Activated naive CD4-positive, alpha-beta T cell treated with Interleukin-2 at 50 U/mL for 16 hours (primary cell): ENCODE measurements at regions not wholly inside any gene's neighbourhood (a gene's known extent, or its start where the extent isn't known, plus 50 kb on each side); places are given as distances from the start of the nearest gene placed in this dataset.

Experiments used
- DNase-seq: peaks from one replicate; pipeline ENCODE4 v3.0.0-alpha.2; 2020

DNA sequence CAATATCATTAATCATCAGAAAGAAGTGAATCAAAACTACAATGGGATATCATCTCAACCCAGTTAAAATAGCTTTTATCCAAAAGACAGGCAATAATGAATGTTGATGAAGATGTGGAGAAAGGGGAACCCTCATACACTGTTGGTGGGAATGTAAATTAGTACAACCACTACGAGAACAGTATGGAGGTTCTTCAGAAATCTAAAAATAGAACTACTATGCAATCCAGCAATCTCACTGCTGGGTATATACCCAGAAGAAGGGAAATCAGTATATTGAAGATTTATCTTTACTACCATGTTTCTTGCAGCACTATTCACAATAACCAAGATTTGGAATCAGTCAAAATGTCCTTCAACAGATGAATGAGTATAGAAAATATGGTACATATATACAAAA lies 189.8 kb downstream of the HHIPL2 start:
- DNase-seq = no peak

DNA sequence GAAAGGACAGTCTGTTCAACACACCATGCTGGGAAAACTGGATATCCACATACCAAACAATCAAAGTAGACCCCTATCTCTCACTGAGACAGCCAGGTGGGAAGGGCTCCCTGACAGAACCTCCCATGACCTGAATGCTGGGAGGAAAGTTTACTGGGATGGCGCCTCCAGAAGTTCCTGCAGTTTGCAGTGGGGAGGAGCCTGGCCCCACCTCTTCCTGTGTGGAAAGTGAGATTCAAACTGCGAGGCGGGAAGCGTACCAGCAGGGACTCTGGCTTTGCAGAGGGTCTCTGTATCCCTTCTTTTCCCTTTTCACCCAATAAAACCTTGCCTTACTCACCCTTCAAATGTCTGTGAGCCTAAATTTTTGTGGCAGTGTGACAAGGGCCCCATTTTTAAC lies 190.7 kb downstream of the HHIPL2 start:
- DNase-seq = no peak

DNA sequence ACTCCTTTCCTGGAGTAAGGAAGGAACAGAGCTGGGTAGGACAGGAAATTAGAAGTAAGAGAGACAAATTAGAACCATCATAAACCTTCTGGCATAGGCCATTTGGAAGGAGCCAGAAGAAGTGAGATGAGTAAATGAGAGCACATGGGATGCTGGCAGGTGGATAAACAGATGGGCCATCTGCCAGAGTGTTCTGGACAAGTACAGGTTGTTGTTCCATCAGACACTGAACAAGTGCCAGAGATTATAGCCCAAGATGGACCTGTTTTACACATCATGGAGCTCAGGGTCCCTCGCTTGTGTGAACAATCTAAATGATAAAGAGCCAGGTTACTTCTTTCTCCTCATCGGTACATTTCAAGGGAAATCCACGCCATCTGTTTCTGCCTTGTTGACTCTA lies 200.3 kb downstream of the HHIPL2 start:
- no peak for DNase-seq

DNA sequence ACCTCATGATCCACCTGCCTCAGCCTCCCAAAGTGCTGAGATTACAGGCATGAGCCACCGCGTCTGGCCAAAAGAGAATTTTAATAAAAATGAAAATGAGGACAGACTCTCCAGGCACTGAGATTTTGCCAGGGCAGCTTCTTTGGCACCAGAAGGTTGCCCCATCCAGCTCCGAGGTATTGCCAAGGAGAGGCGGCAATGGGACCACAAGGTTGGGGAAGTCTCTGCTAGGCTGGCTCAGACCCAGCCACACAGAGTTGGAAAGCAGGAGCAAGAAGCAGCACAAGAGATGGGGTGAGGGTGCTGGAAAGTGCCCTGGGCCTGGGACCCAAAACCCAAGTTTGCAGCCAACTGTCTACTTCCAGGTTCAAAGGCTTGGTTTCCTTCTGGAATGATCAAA lies 200.9 kb downstream of the HHIPL2 start:
- no peak for DNase-seq

DNA sequence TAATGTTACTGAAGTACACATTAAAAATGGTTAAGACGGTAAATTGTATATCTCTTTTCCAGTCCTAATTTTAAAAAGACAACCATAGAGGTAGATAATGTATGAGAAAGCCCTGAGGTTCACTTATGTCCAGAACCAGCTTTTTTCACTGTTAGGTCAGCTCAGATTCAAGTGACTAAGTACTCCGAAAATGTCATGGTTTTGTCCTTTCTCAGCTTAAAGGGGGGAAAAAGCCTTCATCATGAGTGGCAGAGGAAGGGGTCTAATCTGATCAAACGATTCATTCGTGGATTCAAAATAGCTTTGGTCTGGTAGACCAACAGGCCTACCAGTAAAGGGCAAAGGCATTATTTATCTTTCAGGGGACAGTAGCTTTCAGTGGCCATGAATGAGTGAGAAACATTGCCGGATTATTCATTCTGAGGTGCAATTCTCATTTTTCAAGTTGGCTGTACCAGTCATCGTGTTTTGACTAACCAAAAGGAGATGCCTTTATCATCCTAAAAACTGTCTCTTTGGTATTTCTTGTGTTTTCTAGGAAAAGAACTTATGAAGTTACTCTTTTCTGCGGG lies 208.4 kb downstream of the HHIPL2 start:
- no peak for DNase-seq

DNA sequence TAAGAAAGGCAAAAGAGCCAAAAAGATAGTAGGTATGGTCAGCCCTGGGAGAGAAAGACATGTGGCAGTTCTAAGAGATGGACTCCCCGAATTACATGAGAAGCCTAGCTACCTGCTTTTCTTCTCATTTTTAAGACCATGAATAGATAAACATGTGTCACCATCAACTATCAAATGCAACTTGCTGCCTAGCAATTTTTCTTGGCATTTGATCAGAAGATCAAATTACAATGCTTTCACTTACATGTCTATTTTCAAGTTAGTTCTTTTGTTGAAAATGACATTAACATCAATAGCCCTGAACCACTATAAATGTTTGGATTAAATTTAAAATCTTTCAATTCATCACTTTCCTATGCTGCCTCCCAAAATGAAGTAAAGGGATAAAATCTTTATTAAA lies 212.3 kb downstream of the HHIPL2 start:
- no peak for DNase-seq

DNA sequence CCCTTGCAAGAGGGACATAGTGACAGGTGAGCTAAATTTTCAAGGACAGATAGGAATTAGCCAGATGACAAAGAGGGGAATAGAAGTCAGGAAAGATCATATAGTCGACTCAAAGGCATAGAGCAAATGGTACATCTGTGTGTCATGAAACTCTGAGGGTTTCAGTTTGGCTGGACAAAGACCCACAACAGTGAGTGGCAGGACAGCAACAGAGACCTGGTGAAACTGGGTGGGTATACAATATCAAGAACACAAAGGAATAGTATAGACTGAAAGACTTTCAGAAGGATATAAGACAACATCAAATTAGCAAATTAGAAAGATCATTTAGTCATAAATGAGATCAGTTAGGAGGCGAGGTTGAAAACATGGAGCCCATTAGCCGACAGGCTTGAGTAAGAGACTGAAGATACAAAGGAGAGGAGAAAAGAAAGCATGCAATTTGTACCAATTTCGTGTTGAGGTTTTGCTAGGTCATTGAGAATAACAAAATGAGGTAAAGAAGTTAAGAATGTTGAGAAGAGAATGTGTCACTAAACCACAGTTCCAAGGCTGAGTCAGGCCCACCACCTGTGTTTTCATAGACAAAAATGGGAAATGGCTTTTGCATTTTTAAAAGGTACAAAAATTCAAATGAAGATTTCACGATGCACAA lies 213.8 kb downstream of the HHIPL2 start:
- no peak for DNase-seq

DNA sequence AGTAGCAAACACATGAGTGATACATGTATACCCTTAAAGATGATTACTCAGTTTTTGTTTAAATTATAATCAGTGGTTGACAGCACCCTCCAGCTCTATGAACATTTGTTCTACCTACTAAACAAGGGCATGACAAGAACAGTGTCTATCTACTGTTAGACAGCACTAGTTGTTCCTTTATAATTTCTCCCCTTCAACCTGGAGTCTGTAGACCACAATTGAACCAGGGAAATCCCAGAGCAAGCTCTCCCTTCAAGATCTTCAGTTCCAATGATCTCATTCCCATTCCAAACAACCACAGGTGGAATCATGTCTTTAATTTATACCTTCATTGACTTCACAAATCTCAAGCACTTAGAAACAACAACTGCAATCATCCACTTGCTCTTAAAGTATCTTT lies 216.1 kb downstream of the HHIPL2 start:
- no peak for DNase-seq

DNA sequence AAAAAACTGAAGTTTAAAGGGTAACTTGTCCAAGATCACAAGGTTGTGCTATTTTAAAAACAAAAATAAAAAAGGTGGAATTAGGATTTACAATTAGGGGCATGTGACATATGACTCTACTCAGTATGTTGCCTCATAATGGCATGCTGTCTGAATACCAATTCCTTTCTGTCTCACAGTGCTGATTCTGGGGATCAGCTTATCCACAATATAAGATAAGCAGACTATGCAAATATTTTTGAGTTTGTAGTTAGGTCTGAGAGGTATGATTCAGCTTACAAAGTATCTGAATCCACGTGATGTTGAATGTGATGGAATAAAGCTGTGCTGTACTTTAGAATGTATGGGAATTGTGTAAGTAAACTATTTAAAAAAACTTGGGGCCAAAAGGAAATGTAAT lies 216.6 kb downstream of the HHIPL2 start:
- no peak for DNase-seq

DNA sequence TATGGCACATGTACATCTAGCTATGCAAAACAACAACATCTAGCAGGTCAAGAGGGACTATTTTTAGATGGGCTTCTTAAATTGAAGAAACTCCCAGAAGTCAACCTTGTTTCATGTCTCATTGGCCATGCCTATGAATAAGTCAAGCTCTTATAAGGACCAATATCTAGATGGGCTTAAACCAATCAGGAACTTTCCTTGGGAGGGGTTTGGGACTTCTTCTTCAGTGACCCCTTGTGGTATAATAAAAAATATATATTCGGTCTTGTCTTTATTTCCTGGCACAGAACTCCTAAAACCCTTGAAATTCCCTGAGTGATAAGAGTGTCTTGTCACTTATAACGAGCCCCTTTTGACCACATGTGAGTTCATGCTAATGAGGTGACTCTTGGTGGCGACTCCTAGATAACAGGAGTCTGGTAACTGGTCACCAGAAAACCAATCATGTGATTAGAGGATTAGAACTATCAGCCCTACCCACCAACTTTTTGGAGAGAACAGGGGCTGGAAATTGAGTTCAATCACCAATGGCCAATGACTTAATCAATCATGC lies 218.3 kb downstream of the HHIPL2 start:
- no peak for DNase-seq

DNA sequence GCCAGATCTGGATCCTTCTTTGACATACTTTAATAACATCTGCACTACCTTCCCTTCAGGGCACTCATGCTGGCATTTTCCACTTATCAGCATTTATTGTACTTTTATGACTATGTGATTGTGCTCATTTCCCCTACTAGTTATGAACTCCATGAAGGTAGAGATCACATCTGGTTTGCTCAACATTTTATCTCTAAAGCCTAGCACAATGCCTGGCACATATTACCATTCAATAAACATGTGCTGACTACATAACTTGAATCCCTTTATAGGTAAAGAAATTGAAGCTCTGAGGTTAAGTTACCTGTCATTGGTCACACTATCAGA lies 221.2 kb downstream of the HHIPL2 start:
- no peak for DNase-seq

DNA sequence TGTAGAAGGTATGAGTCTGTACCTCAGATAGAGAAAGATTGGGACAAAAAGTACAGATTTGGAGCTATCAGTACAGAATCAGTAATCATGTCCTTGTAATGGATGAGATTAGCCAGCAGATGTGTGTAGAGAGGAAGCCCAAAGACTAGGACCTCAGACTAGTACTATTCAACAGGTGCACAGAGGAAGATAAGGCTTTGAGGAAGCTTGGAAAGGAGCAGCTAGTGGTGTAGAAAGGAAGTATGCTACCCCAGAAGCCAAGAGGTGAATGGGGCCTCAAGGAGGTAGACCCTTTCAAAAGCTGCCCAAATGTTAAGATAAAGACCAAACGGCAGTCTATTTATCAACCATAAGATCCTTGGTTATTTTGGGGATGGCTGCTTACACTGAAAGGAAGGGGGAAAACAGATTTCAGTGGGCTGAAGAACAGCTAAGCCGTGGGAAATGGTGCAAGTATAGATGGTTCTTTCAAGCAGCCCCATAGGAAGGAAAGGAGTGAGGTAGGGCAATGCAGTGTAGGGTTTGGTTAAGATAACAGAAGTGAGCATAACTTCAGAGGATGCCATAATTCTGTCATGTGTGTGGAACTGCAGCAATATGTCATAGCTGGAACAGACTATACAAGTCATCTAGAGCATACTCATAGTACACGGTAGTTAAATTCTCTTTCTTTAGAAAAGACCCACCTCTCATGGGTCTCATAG lies 221.7 kb downstream of the HHIPL2 start:
- DNase-seq = no peak

DNA sequence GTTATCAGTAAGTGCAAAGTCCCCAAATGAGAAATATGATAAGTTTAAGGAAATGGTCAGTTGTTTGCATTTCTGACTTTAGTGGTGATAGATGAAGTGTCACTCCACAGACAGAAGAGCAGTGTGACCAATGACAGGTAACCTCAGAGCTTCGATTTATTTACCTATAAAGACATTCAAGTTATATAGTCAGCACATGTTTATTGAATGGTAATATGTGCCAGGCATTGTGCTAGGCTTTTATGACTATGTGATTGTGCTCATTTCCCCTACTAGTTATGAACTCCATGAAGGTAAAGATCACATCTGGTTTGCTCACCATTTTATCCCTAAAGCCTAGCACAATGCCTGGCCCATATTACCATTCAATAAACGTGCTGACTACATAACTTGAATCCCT lies 222.4 kb downstream of the HHIPL2 start:
- DNase-seq = no peak

DNA sequence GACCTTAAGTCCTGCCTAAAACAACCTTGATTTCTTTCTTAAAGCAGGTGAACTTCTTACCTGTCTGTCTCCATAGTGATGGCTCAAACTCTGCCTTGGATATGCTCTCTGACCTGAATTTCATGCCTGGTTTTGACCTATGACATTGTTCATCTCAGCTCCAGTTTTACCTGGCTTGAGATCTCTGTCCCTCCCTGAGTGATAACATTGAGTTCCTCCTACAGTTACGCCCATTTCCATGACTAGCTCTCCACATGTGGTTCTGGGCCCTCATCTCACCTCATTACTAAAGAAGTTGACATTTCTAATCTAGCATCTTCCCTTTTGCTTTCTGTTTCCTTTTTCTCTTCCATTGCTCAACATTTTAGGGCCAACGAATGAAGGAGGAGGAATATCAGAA lies 233.1 kb downstream of the HHIPL2 start:
- no peak for DNase-seq

DNA sequence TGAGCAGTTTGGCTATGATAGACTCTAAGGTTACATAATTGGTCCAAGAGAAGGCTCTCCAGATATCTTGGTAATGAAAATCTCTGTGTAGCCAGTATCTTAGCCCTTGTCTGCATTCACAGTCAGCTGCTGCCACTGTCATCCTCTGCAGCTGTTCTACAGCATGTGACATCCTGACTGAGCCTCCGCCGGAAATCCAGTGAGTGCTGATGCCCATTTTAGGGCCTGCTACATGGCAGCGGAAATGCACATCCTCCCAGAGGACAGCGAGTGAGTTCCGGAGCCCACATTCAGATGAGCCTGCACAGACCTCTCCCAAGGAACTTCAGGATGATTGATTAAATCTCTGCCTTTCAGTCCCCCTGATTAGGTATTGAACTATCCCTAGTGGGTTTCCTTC lies 237.1 kb downstream of the HHIPL2 start:
- DNase-seq = no peak

DNA sequence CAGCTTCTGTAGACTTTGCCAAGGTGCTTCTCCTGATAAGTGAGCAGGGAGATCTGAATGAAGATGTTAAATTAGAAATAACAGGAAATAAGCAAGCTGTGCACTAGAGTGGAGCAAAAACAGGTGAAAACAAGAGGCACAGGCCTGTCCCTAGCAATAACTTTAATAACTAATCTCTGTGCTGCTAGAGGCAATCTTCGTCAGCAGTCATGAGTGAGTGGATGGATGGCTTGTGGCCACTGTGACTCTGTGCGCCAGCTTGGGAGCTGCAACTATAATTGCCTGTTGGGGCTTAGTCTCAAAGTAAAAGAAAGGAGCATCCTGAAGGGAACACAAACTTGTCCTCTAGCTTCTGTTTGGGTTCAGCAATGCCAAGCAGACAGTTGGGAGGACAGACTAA lies 240.3 kb downstream of the HHIPL2 start:
- no peak for DNase-seq

DNA sequence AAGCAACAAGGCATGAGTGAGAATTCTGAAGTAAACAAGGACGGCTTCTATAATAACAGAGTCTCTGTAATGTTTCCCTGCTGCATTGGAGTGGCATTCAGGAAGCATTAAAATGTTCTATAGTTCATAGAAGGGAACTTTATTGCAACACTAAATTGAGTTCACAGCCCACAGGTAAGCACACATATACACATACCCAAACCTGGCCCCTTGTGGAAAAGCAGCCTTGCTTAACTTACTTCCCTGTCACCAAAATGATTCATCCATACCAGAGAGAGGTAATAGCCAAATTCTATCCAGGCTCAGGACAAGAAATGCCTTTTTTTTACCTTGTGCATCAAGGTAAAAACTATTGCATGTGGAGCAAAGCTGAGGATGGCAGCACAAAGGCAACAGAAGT lies 241.4 kb downstream of the HHIPL2 start:
- no peak for DNase-seq

DNA sequence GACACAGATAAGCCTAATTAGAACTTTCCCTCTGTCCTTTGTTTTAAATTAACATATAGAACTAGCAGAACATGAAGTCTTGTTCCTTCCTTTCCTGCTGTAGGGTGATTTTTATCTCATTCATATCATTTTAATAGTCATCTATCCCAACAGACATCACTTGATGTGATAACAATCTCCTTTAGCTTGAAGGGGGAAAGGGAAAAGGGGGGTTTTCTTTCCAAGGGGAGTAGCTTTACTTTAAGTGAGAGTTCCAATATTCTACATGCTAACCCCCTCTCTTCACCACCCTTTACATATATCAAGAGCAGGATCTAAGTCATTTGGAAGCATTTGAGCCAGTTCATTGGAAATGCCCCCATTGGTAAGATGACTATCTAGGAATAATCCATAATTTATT lies 241.9 kb downstream of the HHIPL2 start:
- no peak for DNase-seq

DNA sequence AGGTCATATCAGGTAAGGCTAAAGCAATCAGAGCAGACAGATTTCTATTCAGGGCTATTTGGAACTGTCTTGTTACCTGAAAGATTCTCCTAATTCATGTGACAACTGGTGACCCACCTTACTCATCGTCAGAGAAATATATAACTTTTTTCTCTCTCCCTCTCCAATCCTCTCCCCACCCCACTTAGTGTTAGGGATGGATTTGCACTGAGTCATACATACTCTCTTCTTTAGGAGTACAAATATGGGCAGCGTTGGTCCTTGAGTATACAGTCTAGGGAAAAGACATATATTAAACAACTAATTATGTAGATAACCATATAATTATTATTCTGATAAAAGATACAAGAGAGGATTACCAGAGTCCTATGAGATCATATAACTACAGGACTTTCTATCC lies 246.3 kb downstream of the HHIPL2 start:
- no peak for DNase-seq

DNA sequence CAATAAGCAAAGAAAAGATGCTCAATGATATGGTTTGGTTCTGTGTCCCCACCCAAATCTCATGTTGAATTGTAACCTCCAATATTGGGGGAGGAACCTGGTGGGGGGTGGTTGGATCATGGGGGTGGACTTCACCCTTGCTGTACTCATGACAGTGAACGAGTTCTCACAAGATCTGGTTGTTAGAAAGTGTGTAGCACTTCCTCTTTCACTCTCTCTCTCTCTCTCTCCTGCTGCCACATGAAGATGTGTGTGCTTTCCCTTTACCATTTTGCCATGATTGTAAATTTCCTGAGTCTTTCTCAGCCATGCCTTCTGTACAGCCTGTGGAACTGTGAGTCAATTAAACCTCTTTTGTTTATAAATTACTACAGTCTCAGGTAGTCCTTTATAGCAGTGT lies 248.4 kb downstream of the HHIPL2 start:
- no peak for DNase-seq

DNA sequence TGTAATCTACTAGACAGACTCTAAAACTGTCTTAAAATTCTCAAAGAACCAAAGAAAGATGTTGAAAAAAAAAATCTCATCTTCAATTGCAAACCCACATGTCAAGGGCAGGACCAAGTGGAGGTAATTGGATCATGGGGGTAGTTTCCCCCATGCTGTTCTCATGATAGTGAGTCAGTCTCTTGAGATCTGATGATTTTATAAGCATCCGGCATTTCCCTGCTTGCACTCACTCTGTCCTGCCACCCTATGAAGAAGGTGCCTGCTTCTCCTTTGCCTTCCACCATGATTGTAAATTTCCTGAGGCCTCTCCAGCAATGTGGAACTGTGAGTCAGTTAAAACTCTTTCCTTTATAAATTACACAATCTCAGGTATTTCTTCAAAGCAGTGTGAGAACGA lies 257.0 kb downstream of the HHIPL2 start:
- no peak for DNase-seq

DNA sequence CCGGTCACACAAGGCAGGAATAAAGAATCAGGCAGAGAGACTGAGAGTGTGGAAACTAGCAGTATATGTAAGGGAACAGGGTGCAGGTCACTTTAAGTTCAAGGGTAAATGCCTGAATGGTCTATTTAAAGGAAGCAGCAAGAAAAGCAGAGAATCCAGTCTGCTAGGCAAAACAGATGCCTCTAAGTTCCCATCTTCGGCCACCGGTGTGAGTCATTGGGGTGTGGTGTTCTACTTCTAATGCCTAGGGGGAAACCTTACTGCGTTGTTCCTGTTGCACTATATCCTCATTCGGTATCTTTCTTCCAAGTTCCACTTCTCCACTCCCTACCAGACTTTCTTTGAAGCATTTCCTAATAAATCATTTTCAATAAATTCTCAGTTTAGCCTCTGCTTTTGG lies 259.9 kb downstream of the HHIPL2 start:
- no peak for DNase-seq

DNA sequence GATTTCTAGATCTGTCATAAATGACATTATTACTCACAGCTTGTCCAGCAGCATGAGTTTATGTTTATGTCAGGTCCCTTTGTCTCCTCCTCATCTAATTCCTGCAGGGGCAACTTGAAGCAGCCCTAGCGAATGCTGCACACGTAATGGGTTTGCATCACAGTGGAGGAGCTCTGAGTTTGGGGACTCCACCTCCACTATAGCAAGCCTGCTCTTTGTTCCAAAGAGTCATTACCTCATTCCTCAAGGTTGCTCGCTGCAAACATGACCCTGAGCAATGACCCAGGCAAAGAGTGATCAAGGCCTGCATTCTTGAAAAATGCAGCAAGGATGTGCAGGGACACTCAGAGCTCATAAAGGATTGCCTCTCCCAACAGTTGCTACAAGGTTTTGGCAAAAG lies 261.9 kb downstream of the HHIPL2 start:
- no peak for DNase-seq

DNA sequence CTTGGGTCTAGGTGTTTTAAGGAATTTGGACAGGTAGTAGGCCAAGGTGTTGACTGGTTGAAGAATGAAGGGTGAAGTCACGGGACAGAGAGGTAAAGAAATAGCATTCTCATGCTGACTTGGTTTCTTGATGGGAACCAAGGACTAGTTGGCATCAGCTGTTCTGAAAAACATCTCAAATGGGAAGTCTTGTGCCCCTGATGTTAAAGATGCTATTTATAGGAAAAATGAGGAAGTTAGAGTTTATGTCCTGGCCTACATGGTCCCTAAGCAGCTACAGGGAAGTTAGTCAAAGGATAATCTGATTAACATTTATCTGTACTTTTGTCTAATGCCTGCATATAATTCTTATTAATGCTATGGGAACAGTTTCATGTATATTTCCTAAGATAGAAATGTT lies 262.4 kb downstream of the HHIPL2 start:
- no peak for DNase-seq

DNA sequence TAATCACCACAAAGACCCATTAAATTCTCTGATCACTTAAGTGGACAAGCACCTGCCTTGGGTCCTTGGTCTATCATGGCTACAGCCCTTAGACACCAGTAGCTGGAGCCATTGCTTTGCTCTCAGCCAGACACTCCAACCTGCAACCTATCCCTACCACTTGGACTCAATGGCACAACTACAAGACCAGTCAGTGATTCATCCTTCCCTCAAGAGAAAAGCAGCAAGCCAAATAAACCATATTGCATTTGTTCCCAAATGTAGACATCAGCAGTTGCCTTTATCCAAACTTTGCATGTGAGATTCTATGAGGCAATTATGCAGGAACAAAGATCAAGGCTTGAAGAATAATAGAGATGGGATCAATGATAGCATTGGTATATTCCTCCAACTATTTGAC lies 263.4 kb downstream of the HHIPL2 start:
- no peak for DNase-seq
